GM12878 (cell line): ENCODE measurements at regions not wholly inside any gene's neighbourhood (a gene's known extent, or its start where the extent isn't known, plus 50 kb on each side); places are given as distances from the start of the nearest gene placed in this dataset.

ENCODE experiments used
- BACH1 ChIP-seq: fragments of 450-650 bp; IDR thresholded peaks from 2 replicates; pipeline ENCODE4 v1.6.1; 2017; ENCODE audit warnings: mild to moderate bottlenecking, borderline replicate concordance
- BHLHE40 ChIP-seq, 2 experiments: fragments of 450-650 bp in 1 of 2; IDR thresholded peaks; 2 replicates each; pipeline ENCODE4 v1.6.1; 2011 to 2017; ENCODE audit warnings: low read depth in 2 of 2, borderline replicate concordance in 1 of 2, improper control_type of control experiment in 1 of 2, low read length in 1 of 2, mild to moderate bottlenecking in 1 of 2
- BRCA1 ChIP-seq: IDR thresholded peaks from 2 replicates; pipeline ENCODE4 v1.6.1; 2011; ENCODE audit warnings: low read depth, low read length, improper control_type of control experiment
- CREB1 ChIP-seq: IDR thresholded peaks from 2 replicates; pipeline ENCODE4 v1.6.1; 2012; ENCODE audit warnings: low read depth, mild to moderate bottlenecking, inconsistent platforms
- EGR1 ChIP-seq, 2 experiments: IDR thresholded peaks; 1 replicate in 1 of 2; 2 replicates in 1 of 2; pipeline ENCODE4 v1.6.1; 2011 to 2012; ENCODE audit warnings: low read depth in 2 of 2, low read length in 2 of 2, borderline replicate concordance in 1 of 2, mild to moderate bottlenecking in 1 of 2, moderate library complexity in 1 of 2
- FOXK2 ChIP-seq: fragments of 450-650 bp; IDR thresholded peaks from 2 replicates; pipeline ENCODE4 v1.6.1; 2017; ENCODE audit warnings: mild to moderate bottlenecking, moderate library complexity
- GABPA ChIP-seq: IDR thresholded peaks from 2 replicates; pipeline ENCODE4 v1.6.1; 2014; ENCODE audit warnings: antibody characterized with exemption, low read depth, mild to moderate bottlenecking, inconsistent platforms
- HDAC2 ChIP-seq: fragments of 200-600 bp; sonication (generic); IDR thresholded peaks from 2 replicates; pipeline ENCODE4 v1.6.1; 2017
- KDM1A ChIP-seq: fragments of 200-600 bp; sonication (generic); IDR thresholded peaks from 2 replicates; pipeline ENCODE4 v1.6.1; 2016; ENCODE audit warnings: borderline replicate concordance
- KLF5 ChIP-seq: fragments of 450-650 bp; IDR thresholded peaks from 2 replicates; pipeline ENCODE4 v1.6.1; 2014; ENCODE audit warnings: mild to moderate bottlenecking; ENCODE audit not compliant: partially characterized antibody
- MEF2B ChIP-seq: fragments of 450-650 bp; IDR thresholded peaks from 2 replicates; pipeline ENCODE4 v1.6.1; 2018; ENCODE audit warnings: mild to moderate bottlenecking, moderate library complexity; ENCODE audit not compliant: partially characterized antibody, poor library complexity, severe bottlenecking
- NFIC ChIP-seq: IDR thresholded peaks from 2 replicates; pipeline ENCODE4 v1.6.1; 2012; ENCODE audit warnings: low read depth, mild to moderate bottlenecking, inconsistent platforms, low read length, moderate library complexity
- NFYB ChIP-seq: IDR thresholded peaks from 2 replicates; pipeline ENCODE4 v1.6.1; 2011; ENCODE audit warnings: low read depth, mild to moderate bottlenecking, low read length, improper control_type of control experiment, moderate library complexity; ENCODE audit not compliant: insufficient read depth
- PAX8 ChIP-seq: fragments of 450-650 bp; IDR thresholded peaks from 2 replicates; pipeline ENCODE4 v1.6.1; 2017; ENCODE audit warnings: mild to moderate bottlenecking, moderate library complexity
- POLR2A ChIP-seq: IDR thresholded peaks from 2 replicates; pipeline ENCODE4 v1.6.1; 2011; ENCODE audit warnings: low read depth, mild to moderate bottlenecking, low read length
- POLR2AphosphoS2 ChIP-seq: IDR thresholded peaks from 2 replicates; pipeline ENCODE4 v1.6.1; 2011; ENCODE audit warnings: low read depth, mild to moderate bottlenecking, low read length, improper control_type of control experiment, moderate library complexity
- RELA ChIP-seq: fragments of 450-650 bp; IDR thresholded peaks from 2 replicates; pipeline ENCODE4 v1.8.0; 2014; ENCODE audit warnings: borderline replicate concordance; ENCODE audit not compliant: partially characterized antibody
- SP1 ChIP-seq: IDR thresholded peaks from one replicate; pipeline ENCODE4 v1.6.1; 2011; ENCODE audit warnings: low read depth, low read length
- SRF ChIP-seq, 2 experiments: IDR thresholded peaks; 2 replicates each; pipeline ENCODE4 v1.6.1; 2011; ENCODE audit warnings: low read depth in 2 of 2, low read length in 2 of 2, mild to moderate bottlenecking in 1 of 2, moderate library complexity in 1 of 2
- YY1 ChIP-seq: IDR thresholded peaks from 2 replicates; pipeline ENCODE4 v1.6.1; 2011; ENCODE audit warnings: low read depth, mild to moderate bottlenecking, low read length
- ZNF217 ChIP-seq: fragments of 450-650 bp; IDR thresholded peaks from 2 replicates; pipeline ENCODE4 v1.6.1; 2017; ENCODE audit warnings: antibody characterized with exemption, mild to moderate bottlenecking
- TF ChIP-seq, protein P1 (sequence below): fragments of 450-650 bp; IDR thresholded peaks from 2 replicates; pipeline ENCODE4 v1.6.1; 2017; ENCODE audit warnings: borderline replicate concordance
- TF ChIP-seq, protein P2 (sequence below): fragments of 450-650 bp; IDR thresholded peaks from 2 replicates; pipeline ENCODE4 v1.6.1; 2017; ENCODE audit warnings: mild to moderate bottlenecking, moderate library complexity
- TF ChIP-seq, protein P3 (sequence below): IDR thresholded peaks from 2 replicates; pipeline ENCODE4 v1.6.1; 2012; ENCODE audit warnings: low read depth, low read length, improper control_type of control experiment

DNA sequence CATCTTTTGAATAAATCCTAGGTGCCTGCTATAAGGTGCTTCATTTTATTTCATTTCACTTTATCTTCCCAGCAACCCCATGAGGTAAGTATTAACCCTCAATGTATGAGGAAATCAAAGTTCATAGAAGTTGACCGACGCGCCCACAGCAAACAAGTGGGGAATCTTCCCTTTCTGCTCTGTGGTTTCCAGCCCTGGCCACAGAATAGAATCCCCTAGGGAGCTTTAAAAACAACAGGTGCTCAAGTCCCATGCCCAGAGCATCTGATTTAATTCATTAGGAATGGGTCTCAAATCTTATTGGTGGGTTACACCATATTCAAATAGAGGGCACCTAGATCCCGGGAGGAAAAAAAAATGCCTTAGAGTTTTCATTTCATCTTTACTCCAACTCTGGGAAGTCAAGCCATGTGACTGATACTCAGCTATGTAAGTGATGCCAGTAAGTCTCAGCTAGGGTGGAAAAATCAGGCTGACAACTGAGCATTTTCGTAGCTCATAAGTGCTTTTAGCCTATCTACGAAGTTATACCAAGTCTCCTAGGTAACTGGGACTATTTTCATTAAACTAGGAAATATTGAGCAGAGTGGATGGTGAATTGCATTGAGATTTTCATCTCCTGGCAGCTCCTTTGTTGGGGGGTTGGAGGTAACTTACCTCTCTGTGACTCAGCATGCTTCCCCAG lies 353.4 kb upstream of the SLC30A5 start (continued):
- TF ChIP-seq RELA (no peak), ZNF217 (no peak), BHLHE40 (IDR thresholded peaks at IDR 0.05; ENCODE audit: borderline replicate concordance in 1 of 2, low read depth in 2 of 2, low read length in 1 of 2) (no peak), CREB1 (no peak), YY1 (no peak), BRCA1 (no peak), BACH1 (no peak), PAX8 (no peak), KDM1A (no peak), FOXK2 (no peak), KLF5 (no peak), POLR2AphosphoS2 (no peak), NFIC (peak; percentile 76; the same call in 1 of the 2 replicates), HDAC2 (no peak), NFYB (no peak), POLR2A (no peak), MEF2B (peak; percentile 91), SP1 (no peak), EGR1 (IDR thresholded peaks at IDR 0.05; ENCODE audit: borderline replicate concordance in 1 of 2, low read depth in 2 of 2, low read length in 2 of 2) (no peak), SRF (IDR thresholded peaks at IDR 0.05; ENCODE audit: low read depth in 2 of 2, low read length in 2 of 2) (no peak), GABPA (no peak)
- TF ChIP-seq, protein P1, sequence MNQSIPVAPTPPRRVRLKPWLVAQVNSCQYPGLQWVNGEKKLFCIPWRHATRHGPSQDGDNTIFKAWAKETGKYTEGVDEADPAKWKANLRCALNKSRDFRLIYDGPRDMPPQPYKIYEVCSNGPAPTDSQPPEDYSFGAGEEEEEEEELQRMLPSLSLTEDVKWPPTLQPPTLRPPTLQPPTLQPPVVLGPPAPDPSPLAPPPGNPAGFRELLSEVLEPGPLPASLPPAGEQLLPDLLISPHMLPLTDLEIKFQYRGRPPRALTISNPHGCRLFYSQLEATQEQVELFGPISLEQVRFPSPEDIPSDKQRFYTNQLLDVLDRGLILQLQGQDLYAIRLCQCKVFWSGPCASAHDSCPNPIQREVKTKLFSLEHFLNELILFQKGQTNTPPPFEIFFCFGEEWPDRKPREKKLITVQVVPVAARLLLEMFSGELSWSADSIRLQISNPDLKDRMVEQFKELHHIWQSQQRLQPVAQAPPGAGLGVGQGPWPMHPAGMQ = no peak
- TF ChIP-seq, protein P2, sequence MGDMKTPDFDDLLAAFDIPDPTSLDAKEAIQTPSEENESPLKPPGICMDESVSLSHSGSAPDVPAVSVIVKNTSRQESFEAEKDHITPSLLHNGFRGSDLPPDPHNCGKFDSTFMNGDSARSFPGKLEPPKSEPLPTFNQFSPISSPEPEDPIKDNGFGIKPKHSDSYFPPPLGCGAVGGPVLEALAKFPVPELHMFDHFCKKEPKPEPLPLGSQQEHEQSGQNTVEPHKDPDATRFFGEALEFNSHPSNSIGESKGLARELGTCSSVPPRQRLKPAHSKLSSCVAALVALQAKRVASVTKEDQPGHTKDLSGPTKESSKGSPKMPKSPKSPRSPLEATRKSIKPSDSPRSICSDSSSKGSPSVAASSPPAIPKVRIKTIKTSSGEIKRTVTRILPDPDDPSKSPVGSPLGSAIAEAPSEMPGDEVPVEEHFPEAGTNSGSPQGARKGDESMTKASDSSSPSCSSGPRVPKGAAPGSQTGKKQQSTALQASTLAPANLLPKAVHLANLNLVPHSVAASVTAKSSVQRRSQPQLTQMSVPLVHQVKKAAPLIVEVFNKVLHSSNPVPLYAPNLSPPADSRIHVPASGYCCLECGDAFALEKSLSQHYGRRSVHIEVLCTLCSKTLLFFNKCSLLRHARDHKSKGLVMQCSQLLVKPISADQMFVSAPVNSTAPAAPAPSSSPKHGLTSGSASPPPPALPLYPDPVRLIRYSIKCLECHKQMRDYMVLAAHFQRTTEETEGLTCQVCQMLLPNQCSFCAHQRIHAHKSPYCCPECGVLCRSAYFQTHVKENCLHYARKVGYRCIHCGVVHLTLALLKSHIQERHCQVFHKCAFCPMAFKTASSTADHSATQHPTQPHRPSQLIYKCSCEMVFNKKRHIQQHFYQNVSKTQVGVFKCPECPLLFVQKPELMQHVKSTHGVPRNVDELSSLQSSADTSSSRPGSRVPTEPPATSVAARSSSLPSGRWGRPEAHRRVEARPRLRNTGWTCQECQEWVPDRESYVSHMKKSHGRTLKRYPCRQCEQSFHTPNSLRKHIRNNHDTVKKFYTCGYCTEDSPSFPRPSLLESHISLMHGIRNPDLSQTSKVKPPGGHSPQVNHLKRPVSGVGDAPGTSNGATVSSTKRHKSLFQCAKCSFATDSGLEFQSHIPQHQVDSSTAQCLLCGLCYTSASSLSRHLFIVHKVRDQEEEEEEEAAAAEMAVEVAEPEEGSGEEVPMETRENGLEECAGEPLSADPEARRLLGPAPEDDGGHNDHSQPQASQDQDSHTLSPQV = no peak
- TF ChIP-seq, protein P3, sequence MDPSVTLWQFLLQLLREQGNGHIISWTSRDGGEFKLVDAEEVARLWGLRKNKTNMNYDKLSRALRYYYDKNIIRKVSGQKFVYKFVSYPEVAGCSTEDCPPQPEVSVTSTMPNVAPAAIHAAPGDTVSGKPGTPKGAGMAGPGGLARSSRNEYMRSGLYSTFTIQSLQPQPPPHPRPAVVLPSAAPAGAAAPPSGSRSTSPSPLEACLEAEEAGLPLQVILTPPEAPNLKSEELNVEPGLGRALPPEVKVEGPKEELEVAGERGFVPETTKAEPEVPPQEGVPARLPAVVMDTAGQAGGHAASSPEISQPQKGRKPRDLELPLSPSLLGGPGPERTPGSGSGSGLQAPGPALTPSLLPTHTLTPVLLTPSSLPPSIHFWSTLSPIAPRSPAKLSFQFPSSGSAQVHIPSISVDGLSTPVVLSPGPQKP = no peak
